HG02884 (cell line): ENCODE measurements at regions not wholly inside any gene's neighbourhood (a gene's known extent, or its start where the extent isn't known, plus 50 kb on each side); places are given as distances from the start of the nearest gene placed in this dataset.
"Not testable (repeated sequence)": the region's sequence is repeated elsewhere in the genome, so short reads cannot be mapped to it uniquely, and the experiment has no call there.

Experiments used
- ATAC-seq: cut with Tn5 transposase; IDR thresholded peaks from one replicate; pipeline ENCODE4 v1.9.1; 2021; ENCODE audit warnings: mild to moderate bottlenecking, moderate library complexity; ENCODE audit not compliant: unreplicated experiment

DNA sequence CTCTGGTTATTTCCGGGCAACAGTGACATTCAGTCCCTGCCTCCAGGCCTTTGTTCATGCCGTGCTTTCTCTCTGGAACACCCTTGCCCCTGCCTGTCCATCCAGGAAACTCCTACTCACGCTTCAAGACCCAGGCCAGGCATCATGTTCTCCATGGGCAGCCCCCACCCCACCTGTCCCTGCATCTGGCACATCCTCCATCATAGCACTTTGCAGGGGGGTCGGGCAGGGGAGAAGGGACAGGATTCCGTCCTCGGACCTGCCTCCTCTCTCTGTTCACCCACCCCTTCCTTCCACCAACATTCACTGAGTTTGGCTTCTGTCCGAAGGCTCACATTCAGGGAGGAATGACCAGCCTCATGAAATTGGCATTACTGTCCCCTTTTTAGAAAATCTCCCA, 206.1 kb downstream of the MATN1 start:
- ATAC-seq: not testable (repeated sequence)

GRCh38 chr1:30516485-30516858, 206.9 kb downstream of the MATN1 start:
- no peak for ATAC-seq

DNA sequence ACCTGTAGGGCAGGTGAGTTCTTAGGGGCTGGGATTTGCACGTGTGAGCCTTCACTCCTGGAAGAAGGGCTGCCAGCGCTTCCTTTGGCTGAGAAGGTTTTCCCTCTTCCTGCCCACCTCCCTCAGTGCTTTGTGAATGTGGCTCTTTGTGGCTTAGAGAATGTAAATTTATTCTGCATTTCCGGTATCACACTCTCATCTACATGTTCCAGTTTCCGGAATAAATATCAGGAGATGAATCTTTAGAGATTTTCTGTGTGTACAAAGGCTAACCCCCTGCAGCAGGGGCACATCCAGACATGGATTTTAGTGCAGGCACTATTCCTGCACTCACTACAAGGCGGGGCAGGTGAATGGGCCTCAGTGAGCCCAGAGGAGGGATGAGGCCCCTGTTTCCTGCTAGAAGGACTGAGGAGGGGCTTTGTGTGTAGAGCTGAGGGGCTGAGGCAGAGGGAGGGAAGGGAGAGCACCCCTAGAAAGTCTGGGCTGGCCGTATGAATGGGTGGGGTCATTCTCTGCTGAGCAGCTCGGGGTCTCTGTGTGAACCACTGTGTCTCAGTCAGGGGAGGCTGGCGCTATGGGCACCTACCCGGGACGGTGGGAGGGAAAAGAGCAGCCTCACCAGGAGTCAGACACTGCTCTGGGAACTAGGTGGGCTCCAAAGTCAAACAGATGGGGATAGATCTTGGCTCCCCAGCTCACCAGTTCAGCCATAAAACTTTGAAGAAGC, 207.5 kb downstream of the MATN1 start:
- no peak for ATAC-seq

DNA sequence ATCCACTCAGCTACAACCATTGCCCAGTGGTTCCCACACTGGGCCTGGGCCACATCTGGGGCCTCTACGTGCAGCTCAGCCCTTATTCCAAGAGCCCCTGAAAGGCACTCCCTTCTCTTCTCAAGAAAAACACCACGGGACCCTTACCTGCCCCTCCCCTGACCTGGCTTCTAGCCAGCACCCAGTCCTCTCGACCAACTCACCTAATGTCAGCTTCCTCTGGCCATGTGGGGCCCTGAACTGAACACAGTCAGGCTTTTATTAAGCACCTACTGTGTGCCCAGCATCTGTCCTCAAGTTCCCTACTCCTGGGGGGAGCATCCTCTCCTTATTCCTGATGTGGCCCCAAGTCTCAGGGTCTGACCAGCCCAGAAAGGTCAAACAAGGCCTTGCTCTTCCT, 208.4 kb downstream of the MATN1 start:
- no peak for ATAC-seq

GRCh38 chr1:30514137-30514654, 209.2 kb downstream of the MATN1 start:
- no peak for ATAC-seq

- ATAC-seq: no peak
Observed at GRCh38 chr1:30513396-30514136, 209.8 kb downstream of the MATN1 start.

DNA sequence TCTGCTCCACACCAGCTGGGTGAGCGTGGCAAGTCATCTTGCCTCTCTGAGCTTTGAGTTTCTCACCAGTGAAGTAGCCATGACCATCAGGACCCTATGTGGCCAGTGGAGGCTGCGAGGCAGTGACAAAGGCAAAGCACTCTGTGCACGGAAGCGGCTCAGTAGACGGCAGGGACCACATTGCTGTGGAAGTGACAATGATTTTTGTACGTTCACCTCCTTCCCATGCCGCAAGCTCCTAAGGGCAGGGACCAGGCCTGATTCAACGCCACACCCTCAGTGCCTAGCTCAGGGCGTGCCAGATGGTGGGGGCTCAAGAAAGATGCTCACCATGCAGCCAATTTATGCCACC, 210.5 kb downstream of the MATN1 start:
- ATAC-seq: no peak

DNA sequence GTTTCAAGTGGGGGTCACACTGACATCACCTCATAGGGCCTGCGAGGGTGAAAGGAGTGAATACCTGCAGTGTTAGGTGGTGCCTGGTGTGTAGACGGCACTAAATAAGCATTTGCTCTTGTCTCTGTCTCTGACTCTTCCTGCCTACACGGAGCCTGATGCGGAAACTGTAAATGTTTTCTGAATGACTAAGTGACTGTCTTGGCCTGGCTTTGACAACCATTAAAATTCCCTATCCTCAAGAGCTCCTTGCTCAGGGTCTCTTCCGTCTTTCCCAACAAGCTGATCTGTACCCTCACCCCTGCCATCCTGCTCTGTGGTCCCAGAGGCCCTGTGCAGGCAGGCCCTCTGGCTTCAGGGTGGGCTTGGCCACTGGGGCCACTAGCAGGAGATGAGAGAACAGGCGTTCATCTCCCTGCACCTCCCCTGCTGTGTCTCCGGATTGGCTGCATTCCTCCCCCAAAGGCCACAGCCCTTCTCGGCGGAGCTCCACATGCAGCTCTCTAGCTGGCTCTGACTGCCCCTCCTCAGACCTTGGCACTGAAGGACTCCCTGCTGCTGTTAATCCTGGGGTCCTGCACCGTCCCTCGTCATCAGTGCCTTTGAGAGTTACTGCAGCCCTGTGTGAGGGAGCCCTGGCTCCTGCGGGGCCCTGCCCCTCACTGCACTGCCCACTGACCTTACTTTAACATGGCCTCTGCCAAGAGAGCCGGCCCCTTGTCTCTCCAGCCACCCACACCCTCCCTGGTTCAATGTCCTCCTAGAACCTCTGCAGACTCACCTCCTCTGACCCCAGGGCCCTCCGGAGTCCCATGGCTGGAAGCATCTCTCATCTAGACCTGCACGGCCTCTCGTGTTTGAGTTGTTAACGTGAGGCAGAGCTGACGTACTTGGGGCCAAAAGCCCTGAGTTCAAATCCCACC, 211.1 kb downstream of the MATN1 start:
- ATAC-seq: no peak

GRCh38 chr1:30511563-30511962, 211.8 kb downstream of the MATN1 start:
- no peak for ATAC-seq

- no peak for ATAC-seq
Observed at GRCh38 chr1:30511106-30511505, 212.3 kb downstream of the MATN1 start.

DNA sequence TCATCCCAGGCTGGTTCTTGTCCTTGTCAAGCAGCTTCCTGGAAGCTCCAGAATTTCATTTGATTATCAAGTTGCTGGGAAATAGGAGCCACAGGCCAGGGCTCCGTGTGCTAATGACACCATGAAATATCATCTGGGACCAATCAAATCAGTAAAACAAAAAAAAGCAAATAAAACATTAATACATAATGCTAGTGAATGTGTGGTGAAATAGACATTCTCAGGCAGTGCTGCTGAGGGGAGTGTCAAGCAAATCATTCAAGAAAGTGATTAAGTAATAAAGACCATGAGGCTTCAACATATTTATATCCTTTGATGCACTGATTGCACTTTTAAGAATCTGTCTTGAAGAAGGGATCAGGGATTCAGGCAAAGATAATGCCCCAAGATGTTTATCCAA, 213.7 kb downstream of the MATN1 start:
- no peak for ATAC-seq

GRCh38 chr1:30508611-30509010, 214.8 kb downstream of the MATN1 start:
- ATAC-seq: no peak

DNA sequence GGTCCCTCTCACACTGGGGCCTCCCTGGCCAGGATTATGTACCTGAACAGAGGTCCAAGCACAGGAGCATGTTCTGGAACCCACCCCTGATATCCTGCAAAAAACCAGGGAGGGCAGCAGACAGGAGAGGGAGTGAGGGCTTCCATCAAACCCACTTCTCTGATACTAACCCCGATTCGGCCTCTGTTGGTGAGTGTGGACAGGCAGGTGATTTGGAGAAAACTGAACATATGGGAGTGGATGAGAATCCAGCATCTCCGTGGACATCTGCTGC, 215.3 kb downstream of the MATN1 start:
- no peak for ATAC-seq

DNA sequence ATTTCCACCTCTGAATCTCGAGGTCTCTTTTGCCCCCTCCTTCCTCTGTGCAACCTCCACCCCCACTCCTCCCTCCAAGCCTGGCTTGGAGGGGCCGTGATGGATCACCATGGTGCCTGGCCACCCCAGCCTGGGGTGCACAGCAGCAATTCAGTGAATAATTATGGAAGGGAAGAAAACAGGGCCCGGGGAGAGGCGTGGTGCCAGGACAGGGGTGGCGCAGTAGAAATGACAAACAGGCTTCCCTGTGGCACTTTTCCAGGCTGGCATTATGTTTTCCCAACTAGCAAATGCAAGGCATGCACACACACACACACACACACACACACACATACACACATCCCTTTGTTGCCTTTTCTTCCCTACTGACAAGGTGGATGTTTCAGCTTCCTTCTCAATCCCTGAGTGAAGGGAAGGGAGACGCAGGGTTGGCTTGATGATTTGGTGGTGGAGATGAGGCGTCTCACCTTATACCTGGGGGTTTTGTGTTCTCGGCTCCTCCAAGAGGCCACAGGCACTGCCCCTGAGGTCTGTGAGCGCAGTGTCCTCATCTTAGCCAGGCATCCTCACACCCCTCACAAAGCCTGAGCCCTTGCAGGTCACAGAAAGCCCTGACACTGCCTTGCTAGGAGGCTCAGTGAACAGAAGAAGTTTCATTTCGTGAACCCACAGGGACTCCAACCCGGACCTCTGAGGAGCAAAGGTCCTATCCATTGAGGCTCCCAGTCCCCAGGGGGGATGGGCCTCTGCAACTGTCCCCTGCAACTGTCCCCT, 215.8 kb downstream of the MATN1 start:
- no peak for ATAC-seq

DNA sequence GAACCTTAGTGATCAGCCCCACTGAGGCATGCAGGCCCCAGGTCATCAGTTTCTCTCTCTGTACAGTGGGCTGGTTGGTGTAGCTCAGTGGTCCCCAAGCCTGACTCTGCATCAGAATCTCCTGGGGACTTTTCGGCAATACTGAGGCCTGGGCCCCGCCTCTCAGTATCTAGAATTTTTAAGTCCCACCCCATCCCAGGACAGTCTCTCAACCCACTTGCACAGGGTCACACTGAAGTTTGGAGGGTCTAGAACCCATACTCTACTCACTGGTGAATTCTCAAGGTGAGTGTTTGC, 216.4 kb downstream of the MATN1 start:
- no peak for ATAC-seq

DNA sequence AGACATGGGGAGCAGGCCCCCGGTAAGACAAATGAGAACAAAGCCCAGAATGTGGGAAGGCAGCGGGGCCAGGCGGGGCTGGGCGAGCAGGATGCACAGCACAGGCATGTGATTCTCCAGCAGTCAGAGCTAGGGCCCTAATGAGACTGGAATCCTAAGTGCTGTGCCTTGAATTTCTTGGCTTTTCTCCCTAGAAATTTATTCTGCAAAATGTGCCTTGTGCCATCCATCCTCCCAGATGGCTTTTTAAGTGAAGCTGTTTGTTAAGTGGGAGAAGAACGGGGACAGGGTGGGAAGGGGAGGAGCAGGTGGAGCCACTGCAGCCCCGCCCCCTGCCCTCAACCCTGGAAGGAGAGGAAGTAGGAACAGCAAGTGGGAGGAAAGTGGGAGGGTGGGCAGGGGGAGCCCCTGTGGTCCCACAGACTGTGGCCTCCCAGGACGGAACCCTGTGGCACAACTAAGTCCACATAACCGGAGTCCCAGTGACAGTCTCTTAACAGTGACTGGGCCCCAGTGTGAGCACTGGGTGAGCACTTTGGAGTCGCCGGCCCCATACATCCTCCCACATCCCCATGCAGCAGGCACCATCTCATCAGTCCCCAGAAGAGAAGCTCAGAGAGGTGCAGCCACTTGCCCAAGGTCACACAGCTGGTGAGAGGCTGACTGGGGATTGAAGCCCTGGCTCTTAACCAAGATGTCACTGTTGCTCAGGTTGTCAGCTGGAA, 216.9 kb downstream of the MATN1 start:
- no peak for ATAC-seq

- ATAC-seq: no peak
Observed at GRCh38 chr1:30505853-30506252, 217.5 kb downstream of the MATN1 start.

DNA sequence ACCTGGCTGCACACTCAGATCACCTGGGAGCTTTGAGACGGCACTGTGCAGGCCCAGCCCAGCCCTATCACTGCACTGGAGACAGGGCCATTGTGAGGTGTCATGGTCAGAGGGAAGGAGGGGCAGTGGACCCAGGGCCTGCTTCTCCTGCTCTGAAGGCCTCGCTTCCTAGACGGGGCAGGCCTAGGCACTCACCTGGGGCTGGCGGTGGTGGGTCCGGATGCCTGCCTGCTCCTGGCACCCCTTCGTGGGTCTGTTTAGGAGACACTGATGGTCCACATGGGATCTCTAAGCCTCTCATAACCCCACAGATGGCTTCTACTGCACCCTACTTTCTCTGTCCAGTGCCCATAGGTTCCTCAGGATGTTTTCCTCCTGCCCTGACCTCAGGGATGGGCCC, 230.9 kb downstream of the MATN1 start:
- ATAC-seq: no peak

- ATAC-seq: no peak
Observed at GRCh38 chr1:30491831-30492230, 231.6 kb downstream of the MATN1 start.

DNA sequence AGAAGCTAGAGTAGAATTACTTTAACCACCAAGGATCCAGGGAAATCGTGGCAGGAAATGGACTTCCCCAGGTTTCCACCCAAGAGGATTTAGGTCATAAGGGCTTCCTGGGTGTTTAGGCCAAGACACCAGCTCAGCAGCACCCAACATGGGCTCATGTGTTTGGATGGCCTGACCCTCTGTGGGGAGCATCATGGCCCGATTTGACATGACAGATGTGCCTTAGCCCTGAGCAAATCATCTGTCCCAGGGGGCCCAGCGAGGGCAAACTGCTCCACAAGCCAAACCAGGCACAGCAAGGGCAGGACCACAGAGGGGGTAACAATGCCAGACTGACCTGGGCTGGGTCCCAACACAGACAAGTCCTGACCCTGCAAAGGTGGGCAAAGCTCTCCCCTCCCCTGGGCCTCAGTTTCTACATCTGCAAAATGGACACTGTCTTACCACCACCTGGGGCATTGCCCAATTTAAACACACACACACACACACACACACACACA, 232.8 kb downstream of the MATN1 start:
- no peak for ATAC-seq
